Limb (tissue), 2 donors: ENCODE measurements at regions not wholly inside any gene's neighbourhood (a gene's known extent, or its start where the extent isn't known, plus 50 kb on each side); places are given as distances from the start of the nearest gene placed in this dataset.
"Not testable (repeated sequence)": the region's sequence is repeated elsewhere in the genome, so short reads cannot be mapped to it uniquely, and the experiment has no call there.

ENCODE experiments used
- DNase-seq, 2 donors: peaks; one replicate each; pipeline ENCODE4 v3.0.0-alpha.2; 2016; ENCODE audit errors: extremely low spot score in 2 of 2

GRCh38 chr20:17837179-17837578, 131.4 kb downstream of the SNX5 start:
- DNase-seq, result no peak

- peak; percentile 81 to 96 for DNase-seq
Measured at GRCh38 chr20:17836303-17836861, 132.2 kb downstream of the SNX5 start.

GRCh38 chr20:17835934-17836300, 132.7 kb downstream of the SNX5 start:
- no peak for DNase-seq

- no peak for DNase-seq
Measured at GRCh38 chr20:17835240-17835933, 133.2 kb downstream of the SNX5 start.

GRCh38 chr20:17834804-17835203, 133.8 kb downstream of the SNX5 start:
- DNase-seq, result no peak

GRCh38 chr20:17833036-17833674, 133.4 kb downstream of the BANF2 start:
- DNase-seq, result no peak

- no peak for DNase-seq
Measured at GRCh38 chr20:17832236-17832915, 132.6 kb downstream of the BANF2 start.

GRCh38 chr20:17828598-17829144, 128.9 kb downstream of the BANF2 start:
- DNase-seq, result no peak

- no peak for DNase-seq
Measured at GRCh38 chr20:17827759-17828559, 128.2 kb downstream of the BANF2 start.

GRCh38 chr20:17827079-17827478, 127.3 kb downstream of the BANF2 start:
- no peak for DNase-seq

- DNase-seq, result no peak
Measured at GRCh38 chr20:17825960-17826843, 126.4 kb downstream of the BANF2 start.

- DNase-seq, result no peak
Measured at GRCh38 chr20:17825252-17825959, 125.6 kb downstream of the BANF2 start.

- no peak for DNase-seq
Measured at GRCh38 chr20:17824676-17825251, 125.0 kb downstream of the BANF2 start.

GRCh38 chr20:17823409-17824144, 123.8 kb downstream of the BANF2 start:
- DNase-seq, result no peak

- no peak for DNase-seq
Measured at GRCh38 chr20:17822540-17823408, 123.0 kb downstream of the BANF2 start.

GRCh38 chr20:17822039-17822438, 122.3 kb downstream of the BANF2 start:
- DNase-seq, result peak in 1 of 2 donors; percentile 74

- DNase-seq, result not testable (repeated sequence)
Measured at GRCh38 chr20:17821606-17822005, 121.8 kb downstream of the BANF2 start.
